ENCODE measurements at regions not wholly inside any gene's neighbourhood (a gene's known extent, or its start where the extent isn't known, plus 50 kb on each side); places are given as distances from the start of the nearest gene placed in this dataset.

GRCh38 chr5:110323357-110323756, 403.1 kb downstream of the TMEM232 start:
- ATAC-seq = no peak

DNA sequence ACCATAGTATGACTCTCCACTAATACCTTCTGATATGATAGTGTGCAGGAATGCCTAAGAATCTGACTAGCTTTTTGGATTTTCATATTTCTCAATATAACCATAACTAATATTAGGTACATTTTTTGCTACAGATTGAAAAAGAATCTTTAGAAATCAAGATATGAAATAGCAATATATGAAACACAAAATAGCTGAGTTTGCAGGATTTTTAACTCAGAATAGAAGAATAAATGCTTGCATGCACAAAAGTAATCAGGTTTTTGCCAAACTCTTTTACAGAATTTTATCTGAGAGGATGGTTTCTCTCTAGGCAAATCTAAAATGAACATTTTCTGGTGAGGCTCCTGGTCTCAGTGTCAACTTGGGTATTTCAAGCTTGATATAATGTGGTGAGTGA, 402.6 kb downstream of the TMEM232 start:
- ATAC-seq = no peak

DNA sequence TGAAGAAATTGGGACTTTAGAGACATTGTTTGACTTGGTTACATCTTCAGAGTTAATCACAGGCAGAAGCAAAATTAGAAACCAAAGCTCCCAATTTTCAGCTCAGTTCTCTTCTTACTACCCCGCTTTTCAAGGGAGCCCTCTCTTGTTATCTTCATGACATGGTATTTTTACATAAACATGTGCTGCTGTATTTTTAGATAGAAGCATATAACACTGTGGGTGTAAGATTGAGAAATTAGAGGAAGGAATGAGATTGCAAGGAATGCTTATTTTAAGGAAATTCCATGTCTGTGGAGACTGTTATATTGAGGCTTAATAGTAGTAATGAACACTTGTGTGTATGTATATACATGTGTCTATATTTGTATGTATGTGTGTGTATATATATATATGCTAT, 401.6 kb downstream of the TMEM232 start:
- ATAC-seq = no peak

DNA sequence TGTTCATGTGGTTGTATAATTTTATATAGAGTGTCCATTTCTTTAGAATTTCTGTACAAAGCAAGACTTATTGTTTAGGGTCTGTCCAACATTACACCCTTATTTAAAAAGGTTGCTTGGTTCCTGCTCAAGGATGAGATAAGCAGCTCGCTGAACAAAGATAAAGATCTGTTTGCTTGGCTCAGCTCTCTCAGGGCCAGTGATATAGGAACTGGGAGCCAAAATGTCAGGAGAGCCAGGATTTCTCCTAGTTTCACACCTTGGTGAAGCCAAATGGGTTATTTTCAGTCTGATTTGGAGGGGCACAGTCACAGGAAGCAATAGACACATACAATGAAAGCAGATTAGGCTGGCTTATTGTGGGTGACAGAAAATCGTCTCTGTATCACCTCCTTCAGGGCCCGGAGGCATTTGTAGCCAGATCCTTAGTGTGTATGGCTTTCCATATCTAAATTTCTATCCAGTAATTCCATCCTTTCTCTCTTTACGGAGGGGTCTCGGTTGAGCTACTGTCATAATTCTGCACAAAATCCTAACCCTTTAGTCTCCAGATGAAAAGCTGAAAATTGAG, 396.4 kb downstream of the TMEM232 start:
- ATAC-seq = no peak

DNA sequence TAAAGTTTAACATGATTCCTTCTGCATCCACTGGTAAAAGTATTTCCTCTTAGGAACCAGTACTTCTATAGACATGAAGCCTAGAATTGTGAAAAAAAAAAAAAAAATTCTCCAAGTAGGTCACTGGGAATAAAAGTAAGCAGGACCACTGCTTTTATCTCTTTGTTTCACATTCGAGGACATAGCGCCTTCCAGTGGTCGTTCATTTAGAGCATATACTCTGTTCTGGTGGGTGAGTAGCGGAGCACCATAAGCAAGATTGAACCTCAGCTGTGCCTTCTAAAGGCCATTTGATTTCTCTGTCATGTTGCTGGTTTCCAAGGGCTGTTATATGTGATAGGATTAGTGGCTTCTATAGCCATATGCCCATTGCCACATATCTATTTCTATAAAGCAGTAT, 393.1 kb downstream of the TMEM232 start:
- ATAC-seq = no peak

- ATAC-seq = no peak
Observed at GRCh38 chr5:110335361-110336066, 391.0 kb downstream of the TMEM232 start.

DNA sequence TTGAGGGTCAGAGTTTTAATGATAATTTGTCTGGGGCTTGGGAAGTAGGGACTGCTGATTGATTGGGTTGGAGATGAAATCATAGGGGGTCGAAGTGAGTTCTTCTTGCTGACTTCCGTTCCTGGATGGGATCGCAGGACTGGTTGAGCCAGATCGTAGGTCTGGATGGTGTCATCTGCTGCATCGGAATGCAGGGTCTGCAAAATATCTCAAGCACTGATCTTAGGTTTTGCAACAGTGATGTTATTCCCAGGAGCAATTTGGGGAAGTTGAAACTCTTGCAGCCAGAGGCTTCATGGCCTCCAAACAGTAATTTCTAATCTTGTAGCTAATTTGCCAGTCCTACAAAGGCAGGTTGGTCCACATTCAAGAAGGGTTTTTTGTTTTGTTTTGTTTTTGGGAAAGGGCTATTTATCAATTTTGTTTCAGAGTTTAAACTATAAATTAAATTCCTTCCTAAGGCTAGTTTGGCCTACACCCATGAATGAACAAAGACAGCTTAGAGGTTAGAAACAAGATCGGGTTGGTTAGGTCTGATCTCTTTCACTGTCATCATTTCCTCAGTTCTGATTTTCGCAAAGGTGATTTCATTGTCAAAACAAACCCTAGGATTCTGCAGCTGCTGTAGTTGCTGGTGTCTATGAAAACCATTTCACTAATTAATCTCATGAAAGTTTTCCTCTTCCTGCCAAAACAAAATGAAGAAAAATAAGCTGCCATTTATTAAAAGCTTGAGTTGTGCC, 388.0 kb downstream of the TMEM232 start:
- no peak for ATAC-seq

DNA sequence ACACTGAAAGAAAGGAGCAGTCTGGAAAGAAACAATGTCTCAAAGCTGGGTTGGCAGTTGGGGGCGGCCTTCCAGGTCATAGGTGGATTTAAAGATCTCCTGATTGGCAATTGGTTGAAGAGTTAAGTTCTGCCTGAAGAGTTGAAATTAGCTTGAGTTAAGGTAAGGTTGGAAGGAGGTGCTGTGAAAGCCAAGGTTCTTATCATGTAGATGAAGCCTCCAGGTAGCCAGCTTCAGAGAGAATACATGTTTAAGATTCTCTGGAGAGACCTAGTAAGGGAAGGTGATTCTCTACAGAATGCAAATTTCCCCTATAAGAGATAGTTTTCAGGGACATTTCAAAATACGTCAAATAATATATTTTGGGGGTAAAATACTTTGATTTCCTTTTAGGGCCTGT, 387.1 kb downstream of the TMEM232 start:
- no peak for ATAC-seq

- no peak for ATAC-seq
Observed at GRCh38 chr5:110341836-110342235, 384.6 kb downstream of the TMEM232 start.

DNA sequence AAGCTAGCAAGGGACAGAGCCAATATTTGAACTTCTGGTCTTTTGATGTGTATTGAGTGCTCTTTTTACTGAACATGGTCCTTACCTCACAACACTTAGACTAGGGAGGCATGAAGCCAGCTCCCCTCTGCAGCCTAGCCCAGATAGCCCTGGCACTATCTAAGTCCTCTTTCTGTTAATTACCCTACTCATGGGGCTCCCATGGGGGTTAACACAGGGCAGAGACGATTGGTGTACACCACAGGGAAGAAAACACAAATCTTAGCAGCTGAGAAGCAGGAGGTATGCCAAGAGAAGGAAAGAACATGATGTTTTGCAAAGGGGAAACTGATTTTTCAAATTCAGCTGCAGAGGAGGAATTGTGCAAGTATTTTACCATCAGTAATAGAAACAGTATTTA, 383.8 kb downstream of the TMEM232 start:
- no peak for ATAC-seq

GRCh38 chr5:110343616-110344015, 382.9 kb downstream of the TMEM232 start:
- no peak for ATAC-seq

DNA sequence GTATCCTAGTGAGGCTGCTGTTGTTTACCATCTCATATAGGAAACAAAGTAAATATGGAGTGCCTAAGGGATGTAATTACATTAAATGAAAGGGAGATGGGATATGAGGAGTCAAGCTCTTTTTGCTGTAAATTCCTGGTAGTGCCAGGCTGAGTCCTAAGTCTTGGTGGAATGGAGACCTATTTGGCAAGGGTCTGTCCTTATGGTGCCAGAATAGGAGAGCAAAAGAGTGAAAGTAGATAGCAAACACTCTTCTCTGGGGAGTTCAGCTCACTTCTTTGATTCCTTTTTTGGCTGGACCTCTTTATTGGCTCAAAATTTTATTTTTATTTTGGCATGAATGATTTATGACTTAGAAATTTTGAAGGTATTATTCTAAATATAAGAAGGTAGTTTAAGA, 380.8 kb downstream of the TMEM232 start:
- no peak for ATAC-seq

GRCh38 chr5:110346893-110347358, 379.5 kb downstream of the TMEM232 start:
- ATAC-seq = no peak

- no peak for ATAC-seq
Observed at GRCh38 chr5:110347781-110348180, 378.7 kb downstream of the TMEM232 start.

DNA sequence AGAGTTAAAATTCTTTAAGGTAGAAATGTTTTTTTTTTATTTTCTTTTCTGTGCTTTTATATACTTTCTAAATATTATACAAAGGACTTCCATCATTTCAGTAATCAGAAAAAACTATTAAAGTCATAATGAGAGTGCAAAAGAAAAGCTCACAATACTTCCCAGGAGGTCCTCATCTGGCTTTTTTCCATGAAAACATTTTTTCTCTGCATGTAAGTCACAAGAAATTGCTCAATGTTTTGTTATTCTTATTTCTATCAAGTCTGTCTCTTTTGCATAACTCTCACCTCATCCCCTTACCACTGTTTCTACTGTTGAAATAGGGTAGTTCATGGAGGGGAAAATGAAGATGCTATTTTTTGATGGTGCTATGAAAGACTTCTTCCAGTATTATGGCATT, 375.0 kb downstream of the TMEM232 start:
- ATAC-seq = no peak

DNA sequence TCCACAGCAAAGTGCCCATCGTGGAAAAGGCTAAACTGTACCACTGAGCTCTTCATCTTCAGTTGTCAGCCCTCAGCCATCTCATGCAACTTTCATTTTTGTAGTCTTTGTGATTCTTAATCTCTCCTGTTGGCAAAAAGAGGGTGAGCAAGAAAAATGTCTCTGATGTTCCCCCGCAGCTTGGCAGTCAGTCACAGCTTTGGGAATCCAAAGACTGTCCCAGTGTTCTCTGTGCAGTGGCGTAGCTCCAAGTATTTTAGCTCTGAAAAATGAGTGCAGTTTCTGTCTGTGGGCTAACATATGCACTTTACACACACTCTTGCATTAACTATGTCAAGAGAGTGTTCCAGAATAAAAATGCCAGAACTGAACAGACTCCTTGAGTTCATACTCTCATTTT, 372.2 kb downstream of the TMEM232 start:
- ATAC-seq = no peak

GRCh38 chr5:110354915-110355644, 371.4 kb downstream of the TMEM232 start:
- no peak for ATAC-seq

GRCh38 chr5:110356677-110357076, 369.8 kb downstream of the TMEM232 start:
- no peak for ATAC-seq

GRCh38 chr5:110359221-110359620, 367.2 kb downstream of the TMEM232 start:
- no peak for ATAC-seq

- no peak for ATAC-seq
Observed at GRCh38 chr5:110361471-110361870, 365.0 kb downstream of the TMEM232 start.

GRCh38 chr5:110362261-110362660, 364.2 kb downstream of the TMEM232 start:
- no peak for ATAC-seq

GRCh38 chr5:110366716-110367115, 359.8 kb downstream of the TMEM232 start:
- ATAC-seq = no peak
